OCI-LY3 (cell line): ENCODE measurements at regions not wholly inside any gene's neighbourhood (a gene's known extent, or its start where the extent isn't known, plus 50 kb on each side); places are given as distances from the start of the nearest gene placed in this dataset.
A peak's percentile ranks its signal among the peaks of the same experiment; 100 is the strongest.

Experiments used
- EZH2phosphoT487 ChIP-seq: fragments of 200-600 bp; shearing (Covaris generic); IDR thresholded peaks from 2 replicates; pipeline ENCODE4 v1.6.1; 2018; ENCODE audit warnings: antibody characterized with exemption, mixed run types, low read depth
- TF ChIP-seq, protein P1 (sequence below): fragments of 200-600, 300-600 bp; sonication (generic); IDR thresholded peaks from 2 replicates; pipeline ENCODE4 v1.5.1; 2014; ENCODE audit warnings: antibody characterized with exemption, low read length, low read depth

DNA sequence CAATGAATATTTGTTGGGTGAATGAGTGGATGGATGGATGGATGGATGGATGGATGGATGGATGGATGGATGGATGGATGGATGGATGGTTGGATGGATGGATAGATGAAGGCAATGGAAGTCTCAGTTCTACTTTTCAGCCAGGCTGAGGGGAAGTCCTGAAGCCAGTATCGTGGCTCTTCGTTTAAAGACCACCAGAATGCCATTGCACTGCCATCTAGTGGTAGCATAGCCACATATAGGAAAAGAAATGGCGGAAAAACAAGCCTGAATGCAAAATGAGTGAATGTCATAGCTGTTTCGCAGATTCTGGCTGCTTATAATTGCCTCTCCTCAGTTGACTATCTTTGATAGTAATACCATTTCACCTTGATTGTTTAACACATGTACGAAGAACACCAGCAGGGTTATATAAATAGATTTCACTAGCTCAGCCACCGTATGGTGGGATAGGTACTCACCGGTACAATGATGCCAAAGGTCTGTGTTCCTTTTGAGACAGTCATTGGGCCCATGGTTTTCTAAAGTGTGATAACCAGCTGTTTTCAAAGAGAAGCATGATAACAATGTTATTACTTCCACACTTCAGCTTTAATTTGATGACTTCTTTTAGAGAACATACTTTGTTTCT is 62.3 kb upstream of the GREB1L start:
- TF ChIP-seq, protein P1, sequence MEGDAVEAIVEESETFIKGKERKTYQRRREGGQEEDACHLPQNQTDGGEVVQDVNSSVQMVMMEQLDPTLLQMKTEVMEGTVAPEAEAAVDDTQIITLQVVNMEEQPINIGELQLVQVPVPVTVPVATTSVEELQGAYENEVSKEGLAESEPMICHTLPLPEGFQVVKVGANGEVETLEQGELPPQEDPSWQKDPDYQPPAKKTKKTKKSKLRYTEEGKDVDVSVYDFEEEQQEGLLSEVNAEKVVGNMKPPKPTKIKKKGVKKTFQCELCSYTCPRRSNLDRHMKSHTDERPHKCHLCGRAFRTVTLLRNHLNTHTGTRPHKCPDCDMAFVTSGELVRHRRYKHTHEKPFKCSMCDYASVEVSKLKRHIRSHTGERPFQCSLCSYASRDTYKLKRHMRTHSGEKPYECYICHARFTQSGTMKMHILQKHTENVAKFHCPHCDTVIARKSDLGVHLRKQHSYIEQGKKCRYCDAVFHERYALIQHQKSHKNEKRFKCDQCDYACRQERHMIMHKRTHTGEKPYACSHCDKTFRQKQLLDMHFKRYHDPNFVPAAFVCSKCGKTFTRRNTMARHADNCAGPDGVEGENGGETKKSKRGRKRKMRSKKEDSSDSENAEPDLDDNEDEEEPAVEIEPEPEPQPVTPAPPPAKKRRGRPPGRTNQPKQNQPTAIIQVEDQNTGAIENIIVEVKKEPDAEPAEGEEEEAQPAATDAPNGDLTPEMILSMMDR: peak; percentile 81
- TF ChIP-seq EZH2phosphoT487: no peak
